Epithelial cell of proximal tubule (primary cell): ENCODE measurements at regions not wholly inside any gene's neighbourhood (a gene's known extent, or its start where the extent isn't known, plus 50 kb on each side); places are given as distances from the start of the nearest gene placed in this dataset.

ENCODE experiments used
- DNase-seq: peaks from one replicate; pipeline ENCODE4 v3.0.0-alpha.2; 2011; ENCODE audit warnings: low read depth
- H3K4me3 ChIP-seq: 2 replicates; pipeline ENCODE4 v1.5.1; 2011; ENCODE audit warnings: low read depth, mild to moderate bottlenecking, low read length
- CTCF ChIP-seq: conservative IDR thresholded peaks from 2 replicates; pipeline ENCODE4 v1.5.1; 2012; ENCODE audit warnings: low read depth, mild to moderate bottlenecking, low read length

GRCh38 chr6:128724738-128725137, 158.2 kb upstream of the LAMA2 start:
- H3K4me3 ChIP-seq: no peak overlapping the region
- TF ChIP-seq CTCF: no peak
- DNase-seq: no peak

- H3K4me3 ChIP-seq: no peak overlapping the region
- DNase-seq: no peak
- TF ChIP-seq CTCF: no peak
Measured at GRCh38 chr6:128723667-128724066, 159.3 kb upstream of the LAMA2 start.

GRCh38 chr6:128720891-128721290, 162.0 kb upstream of the LAMA2 start:
- H3K4me3 ChIP-seq: no peak overlapping the region
- no peak for TF ChIP-seq CTCF
- DNase-seq: no peak

GRCh38 chr6:128719786-128720185, 163.2 kb upstream of the LAMA2 start:
- no peak for TF ChIP-seq CTCF
- DNase-seq: no peak
- H3K4me3 ChIP-seq: no peak overlapping the region

- DNase-seq: no peak
- no peak for TF ChIP-seq CTCF
- H3K4me3 ChIP-seq: no peak overlapping the region
Measured at GRCh38 chr6:128713461-128713860, 169.5 kb upstream of the LAMA2 start.

- no peak for DNase-seq
- TF ChIP-seq CTCF: no peak
- H3K4me3 ChIP-seq: no peak overlapping the region
Measured at GRCh38 chr6:128712898-128713297, 170.0 kb upstream of the LAMA2 start.

GRCh38 chr6:128711149-128711548, 171.8 kb upstream of the LAMA2 start:
- H3K4me3 ChIP-seq: no peak overlapping the region
- TF ChIP-seq CTCF: no peak
- DNase-seq: no peak
